GM20000 (cell line): ENCODE measurements at regions not wholly inside any gene's neighbourhood (a gene's known extent, or its start where the extent isn't known, plus 50 kb on each side); places are given as distances from the start of the nearest gene placed in this dataset.

Source experiments
- DNase-seq: peaks from one replicate; pipeline ENCODE4 v3.0.0; 2012; ENCODE audit warnings: low spot score
- TF ChIP-seq, protein P1 (sequence below): IDR thresholded peaks from 2 replicates; pipeline ENCODE4 v1.5.1; 2012; ENCODE audit warnings: mild to moderate bottlenecking, control low read depth; ENCODE audit errors: extremely low read depth, missing control alignments

DNA sequence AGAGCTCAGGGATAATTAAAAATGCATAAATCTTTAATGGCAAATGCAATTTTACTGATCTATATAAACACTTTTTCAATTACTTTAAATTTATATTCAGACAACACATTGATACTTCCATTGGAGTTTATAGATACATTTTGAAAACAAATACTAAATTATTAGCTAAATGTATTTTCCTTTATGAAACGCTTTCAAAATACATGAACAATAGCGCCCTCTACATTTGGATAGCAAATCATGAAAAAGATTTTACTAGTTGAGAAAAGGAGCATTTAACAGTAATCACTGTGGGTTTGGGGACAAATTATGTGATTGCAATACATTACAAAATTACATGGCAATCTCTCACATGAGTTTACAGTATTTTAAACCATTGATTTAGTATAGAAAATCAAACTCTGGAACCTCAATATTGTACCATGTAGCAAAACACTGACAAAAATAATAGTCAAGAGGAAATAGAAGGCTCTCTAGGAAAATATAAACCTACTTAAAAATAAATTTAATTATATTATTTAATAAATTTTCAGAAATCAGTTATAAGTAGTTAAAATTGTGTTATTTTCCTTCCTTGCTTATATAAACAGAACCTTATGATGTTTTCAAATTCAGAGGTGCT lies 207.9 kb downstream of the ZIC1 start:
- TF ChIP-seq, protein P1, sequence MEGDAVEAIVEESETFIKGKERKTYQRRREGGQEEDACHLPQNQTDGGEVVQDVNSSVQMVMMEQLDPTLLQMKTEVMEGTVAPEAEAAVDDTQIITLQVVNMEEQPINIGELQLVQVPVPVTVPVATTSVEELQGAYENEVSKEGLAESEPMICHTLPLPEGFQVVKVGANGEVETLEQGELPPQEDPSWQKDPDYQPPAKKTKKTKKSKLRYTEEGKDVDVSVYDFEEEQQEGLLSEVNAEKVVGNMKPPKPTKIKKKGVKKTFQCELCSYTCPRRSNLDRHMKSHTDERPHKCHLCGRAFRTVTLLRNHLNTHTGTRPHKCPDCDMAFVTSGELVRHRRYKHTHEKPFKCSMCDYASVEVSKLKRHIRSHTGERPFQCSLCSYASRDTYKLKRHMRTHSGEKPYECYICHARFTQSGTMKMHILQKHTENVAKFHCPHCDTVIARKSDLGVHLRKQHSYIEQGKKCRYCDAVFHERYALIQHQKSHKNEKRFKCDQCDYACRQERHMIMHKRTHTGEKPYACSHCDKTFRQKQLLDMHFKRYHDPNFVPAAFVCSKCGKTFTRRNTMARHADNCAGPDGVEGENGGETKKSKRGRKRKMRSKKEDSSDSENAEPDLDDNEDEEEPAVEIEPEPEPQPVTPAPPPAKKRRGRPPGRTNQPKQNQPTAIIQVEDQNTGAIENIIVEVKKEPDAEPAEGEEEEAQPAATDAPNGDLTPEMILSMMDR = peak; percentile 14
- no peak for DNase-seq

DNA sequence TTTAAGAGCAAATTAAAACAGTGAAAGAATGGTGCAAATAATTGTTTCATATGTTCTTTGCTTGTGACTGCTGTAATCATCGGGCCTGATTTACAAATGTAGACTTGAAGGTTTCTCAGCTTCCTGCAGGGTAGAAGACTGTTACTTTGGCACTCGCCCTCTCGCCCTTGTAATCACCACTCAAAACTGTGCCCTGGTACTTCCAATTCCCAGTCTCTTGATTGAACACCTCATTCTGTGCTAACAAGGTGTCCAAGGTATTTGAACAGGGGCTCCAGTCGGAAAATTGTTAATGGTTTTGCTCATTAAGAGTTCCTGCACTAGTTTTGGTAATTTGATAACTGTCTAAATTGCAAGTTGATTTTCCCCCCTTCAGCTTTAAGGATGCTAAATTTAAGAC lies 209.5 kb downstream of the ZIC1 start:
- TF ChIP-seq, protein P1 = no peak
- no peak for DNase-seq

DNA sequence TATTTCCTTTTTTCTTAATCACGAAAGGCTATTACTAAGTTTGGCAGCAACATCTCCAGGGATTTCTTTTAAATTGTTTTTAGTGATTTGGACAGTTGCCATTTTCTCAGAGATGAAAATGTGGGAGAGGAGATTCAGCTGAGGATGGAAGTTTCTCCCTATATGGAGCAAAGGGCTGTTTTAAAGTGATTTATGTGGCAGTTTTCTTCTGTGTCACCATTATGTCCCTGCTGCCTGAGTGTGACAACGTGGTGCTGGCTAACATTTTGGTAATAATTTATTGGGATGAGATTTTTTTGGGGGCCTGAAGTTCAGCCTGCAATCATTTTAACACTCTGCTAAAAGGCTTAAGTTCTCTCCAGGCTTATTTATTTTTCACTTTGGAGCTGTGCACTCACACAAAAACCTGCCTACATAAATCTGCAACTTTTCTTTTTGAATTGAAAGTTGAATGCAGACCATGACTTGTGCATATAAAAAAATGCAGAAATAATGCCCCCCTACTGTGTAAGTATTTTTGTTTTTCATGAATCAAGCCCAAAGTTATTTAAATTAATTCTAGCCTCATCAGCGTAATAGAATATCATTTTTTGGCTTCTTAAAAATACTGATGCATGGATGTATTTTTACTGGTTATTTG lies 210.9 kb downstream of the ZIC1 start:
- DNase-seq = no peak
- TF ChIP-seq, protein P1 = no peak

DNA sequence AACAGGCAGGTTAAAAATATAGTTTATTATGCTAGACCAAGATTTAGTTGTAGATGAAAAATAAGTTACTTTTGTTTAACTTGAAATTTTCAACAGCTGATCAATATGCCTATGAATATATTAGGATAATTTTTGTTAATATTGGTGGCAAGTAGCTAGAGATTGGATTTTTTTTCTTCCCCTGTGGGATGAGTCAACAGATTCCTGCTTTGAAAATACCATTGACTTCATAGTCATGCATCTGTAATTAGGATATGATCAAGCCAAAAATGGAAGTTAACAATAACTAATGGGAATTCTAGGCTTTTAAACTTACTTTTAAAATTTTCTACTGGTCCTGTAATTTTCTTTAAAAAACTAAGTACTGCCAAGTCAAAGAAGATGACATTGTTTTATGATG lies 211.7 kb downstream of the ZIC1 start:
- DNase-seq = no peak
- TF ChIP-seq, protein P1 = no peak

DNA sequence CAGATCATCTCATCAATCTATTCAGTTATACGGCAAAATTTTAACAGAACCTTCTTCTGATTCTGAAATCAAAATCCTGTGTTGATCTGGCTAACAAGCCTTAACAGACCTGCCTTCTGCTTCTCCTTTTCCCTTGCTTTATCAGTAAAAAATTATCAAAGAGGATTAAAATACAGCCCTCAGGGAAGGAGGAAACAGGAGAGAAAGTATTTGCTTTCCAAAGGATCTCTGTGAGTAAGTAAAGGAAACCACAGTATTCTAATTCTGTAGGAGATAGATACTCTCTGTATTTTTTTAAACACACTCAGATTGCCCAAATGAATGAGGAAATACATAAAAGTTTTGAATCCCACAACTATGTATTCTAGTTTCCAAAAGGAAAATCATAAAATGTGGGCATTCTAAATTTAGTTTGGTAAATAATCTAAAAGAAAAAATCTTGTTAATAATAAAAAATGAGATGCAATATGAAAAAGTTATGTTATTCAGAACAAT lies 221.8 kb downstream of the ZIC1 start:
- DNase-seq = no peak
- TF ChIP-seq, protein P1 = no peak

DNA sequence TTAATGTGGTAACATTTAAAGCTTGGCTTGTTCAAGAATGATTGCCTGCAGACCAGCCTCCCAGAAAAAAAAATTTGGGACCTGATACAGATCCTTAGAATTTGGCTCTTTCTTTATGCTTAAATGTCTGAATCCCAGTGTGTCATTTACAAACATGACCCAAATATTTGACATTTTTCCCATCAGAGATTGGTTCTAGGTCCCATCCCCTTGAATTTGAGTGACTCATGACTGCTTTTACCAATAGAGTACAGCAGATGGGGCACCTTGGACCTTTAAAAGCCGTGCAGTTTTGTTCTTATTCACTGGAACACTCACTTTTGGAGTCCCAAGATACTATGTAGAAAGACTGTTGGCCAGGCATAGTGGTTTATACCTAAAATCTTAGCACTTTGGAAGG lies 231.6 kb downstream of the ZIC1 start:
- DNase-seq = no peak
- TF ChIP-seq, protein P1 = no peak

DNA sequence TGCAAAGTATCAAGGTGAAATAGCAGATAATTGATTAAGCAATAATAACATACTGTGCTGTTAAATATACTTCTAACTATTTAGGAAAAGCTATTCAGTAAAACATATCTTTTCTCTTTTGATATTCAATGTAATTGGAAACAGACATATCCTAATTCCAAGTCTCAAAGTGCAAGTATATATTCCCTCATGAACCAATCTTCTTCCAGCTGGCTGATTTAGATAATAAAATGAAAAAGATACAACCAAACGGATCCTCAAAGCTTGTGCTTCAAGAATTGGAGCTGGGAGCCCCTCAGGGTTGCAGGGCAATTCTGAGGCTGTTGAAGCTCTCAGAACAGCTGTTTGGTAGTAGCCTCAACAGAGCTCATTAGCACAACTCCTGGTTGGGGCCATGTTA lies 236.6 kb downstream of the ZIC1 start:
- DNase-seq = no peak
- TF ChIP-seq, protein P1 = no peak
